ENCODE measurements at regions not wholly inside any gene's neighbourhood (a gene's known extent, or its start where the extent isn't known, plus 50 kb on each side); places are given as distances from the start of the nearest gene placed in this dataset.

- no peak for DNase-seq (ENCODE audit: low read depth in 4 of 4, low spot score in 1 of 4)
Measured at GRCh38 chr5:158135682-158136179, 276.8 kb upstream of the CLINT1 start.

DNA sequence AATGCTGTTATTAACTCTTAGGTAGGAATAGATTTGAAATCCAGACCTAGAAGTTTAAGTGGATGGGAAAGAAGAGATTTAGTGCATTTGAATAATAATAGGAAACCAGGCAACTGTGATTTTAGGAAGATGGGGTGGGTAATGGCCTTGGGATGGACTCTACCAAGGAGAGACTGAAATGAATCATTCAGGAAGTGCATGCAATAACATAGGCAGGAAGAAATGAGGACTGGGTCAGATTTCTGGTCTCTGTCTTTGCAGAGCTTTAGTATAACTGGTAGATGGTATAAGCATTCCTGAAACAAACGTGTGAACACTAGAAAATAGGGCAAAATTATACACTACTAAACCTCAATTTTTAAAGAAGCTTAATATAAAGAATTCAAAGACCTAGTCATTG is 274.4 kb upstream of the CLINT1 start:
- no peak for DNase-seq (ENCODE audit: low read depth in 4 of 4, low spot score in 1 of 4)

GRCh38 chr5:158127536-158127935 is 268.6 kb upstream of the CLINT1 start:
- DNase-seq (ENCODE audit: low read depth in 4 of 4, low spot score in 1 of 4) = no peak

- no peak for DNase-seq (ENCODE audit: low read depth in 4 of 4, low spot score in 1 of 4)
Measured at GRCh38 chr5:158126442-158127405, 267.8 kb upstream of the CLINT1 start.

- DNase-seq (ENCODE audit: low read depth in 4 of 4, low spot score in 1 of 4) = no peak
Measured at GRCh38 chr5:158124606-158125316, 265.8 kb upstream of the CLINT1 start.

DNA sequence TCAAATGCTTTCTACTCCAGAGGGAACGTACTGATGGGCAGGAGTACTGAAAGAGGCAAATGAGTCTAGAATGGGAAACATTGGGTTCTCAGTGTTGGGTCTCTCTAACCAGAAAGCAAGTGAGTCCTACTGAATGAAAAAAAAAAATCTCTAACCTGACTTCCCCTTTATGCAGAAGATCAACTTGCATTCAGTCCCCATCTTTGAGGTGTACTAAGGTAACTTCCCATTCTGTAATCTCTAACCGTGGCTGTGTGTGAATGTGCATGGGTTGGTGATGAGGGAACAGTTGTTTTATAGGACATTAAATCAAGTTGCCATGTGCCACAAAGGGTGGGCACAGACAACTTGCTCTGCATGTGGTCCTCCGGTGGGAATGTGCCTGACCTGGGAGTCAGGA is 264.6 kb upstream of the CLINT1 start:
- no peak for DNase-seq (ENCODE audit: low read depth in 4 of 4, low spot score in 1 of 4)

DNA sequence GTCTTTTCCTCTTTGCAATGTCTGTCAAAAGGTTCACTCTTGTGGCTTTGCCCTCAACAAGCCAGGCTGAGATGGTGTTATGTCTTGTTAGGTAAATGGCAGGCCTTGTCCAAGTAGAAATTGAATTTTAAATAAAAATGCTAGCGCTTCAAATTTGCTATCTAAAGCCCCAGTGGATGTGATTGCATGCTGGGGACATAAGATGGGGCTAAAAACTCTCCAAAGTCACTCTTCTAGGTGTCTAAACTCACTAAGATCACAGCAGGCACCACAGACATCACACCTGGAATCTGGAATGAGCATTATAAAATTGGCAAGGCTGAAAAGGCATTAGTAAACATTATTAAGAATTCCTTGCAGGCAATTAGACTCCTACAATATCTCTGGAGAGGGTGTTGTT is 262.7 kb upstream of the CLINT1 start:
- DNase-seq (ENCODE audit: low read depth in 4 of 4, low spot score in 1 of 4) = no peak

- DNase-seq (ENCODE audit: low read depth in 4 of 4, low spot score in 1 of 4) = no peak
Measured at GRCh38 chr5:158120760-158121159, 261.8 kb upstream of the CLINT1 start.

- no peak for DNase-seq (ENCODE audit: low read depth in 4 of 4, low spot score in 1 of 4)
Measured at GRCh38 chr5:158119961-158120723, 261.2 kb upstream of the CLINT1 start.

DNA sequence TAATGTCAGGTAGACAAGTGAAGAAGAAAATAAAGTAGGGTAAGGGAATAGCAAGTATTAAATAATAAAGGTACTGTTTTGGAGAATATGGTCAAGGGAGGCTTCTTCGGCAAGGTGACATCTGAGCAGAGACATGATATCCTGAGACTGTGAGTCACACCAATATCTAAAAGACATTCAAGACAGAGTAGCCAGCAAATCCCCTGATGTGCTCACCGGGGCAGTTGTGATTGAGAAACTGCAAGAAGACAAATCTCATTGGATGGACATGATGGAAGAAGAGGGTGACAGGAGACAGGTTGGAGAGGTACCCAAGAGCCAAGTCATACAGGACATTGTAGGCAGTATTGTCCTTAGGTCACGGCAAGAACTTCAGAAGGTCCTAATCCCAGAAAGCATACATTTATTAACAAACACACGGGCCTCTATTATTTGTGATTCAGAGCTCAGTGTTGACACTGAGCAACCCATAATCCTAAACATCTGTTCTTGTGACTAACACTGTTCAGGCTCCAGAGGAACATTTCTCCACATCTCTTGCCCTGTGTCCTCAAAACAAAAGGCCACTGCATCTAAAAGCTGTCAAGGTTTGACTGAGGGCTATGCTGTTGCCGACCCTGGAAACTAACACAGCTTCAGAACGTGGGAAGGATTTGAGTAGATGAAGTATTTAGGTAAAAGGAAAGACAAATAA is 258.7 kb upstream of the CLINT1 start:
- DNase-seq (ENCODE audit: low read depth in 4 of 4, low spot score in 1 of 4) = no peak

DNA sequence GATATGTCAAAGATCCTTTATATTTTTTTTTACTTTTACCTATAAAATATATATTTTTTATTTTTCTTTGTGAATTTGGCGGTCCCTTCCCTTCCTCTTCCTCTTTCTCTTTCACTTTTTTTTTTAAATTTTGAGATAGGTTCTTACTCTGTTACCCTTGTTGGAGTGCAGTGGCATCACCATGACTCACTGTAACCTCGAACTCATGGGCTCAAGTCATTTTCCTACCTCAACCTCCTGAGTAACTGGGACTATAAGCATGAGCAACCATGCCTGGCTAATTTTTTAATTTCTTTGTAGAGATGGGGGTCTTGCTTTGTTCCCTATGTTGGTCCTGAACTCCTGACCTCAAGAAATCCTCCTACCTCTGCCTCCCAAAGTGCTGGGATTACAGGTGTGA is 258.0 kb upstream of the CLINT1 start:
- DNase-seq (ENCODE audit: low read depth in 4 of 4, low spot score in 1 of 4) = no peak

GRCh38 chr5:158115468-158115867 is 256.5 kb upstream of the CLINT1 start:
- DNase-seq (ENCODE audit: low read depth in 4 of 4, low spot score in 1 of 4) = no peak

DNA sequence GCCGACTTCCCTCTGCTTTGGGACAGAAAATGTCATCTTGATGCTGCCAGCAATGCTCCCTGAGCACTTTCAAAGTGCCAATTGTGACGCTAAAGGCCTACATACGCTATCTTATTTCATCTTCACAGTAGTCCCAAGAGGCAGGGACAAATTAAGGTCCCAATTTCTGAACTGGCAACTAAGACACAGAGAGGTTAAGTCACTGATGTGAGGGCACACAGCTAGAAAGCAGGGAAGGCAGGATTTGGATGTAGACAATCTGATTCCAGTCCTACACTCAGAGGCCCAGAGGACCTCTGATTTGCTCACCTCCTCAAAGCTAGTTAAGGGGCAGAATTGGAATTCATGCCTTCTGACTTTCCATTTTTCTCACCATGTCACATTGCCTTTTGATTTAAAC is 249.2 kb upstream of the CLINT1 start:
- no peak for DNase-seq (ENCODE audit: low read depth in 4 of 4, low spot score in 1 of 4)

- DNase-seq (ENCODE audit: low read depth in 4 of 4, low spot score in 1 of 4) = no peak
Measured at GRCh38 chr5:158100373-158100888, 241.5 kb upstream of the CLINT1 start.

- no peak for DNase-seq (ENCODE audit: low read depth in 4 of 4, low spot score in 1 of 4)
Measured at GRCh38 chr5:158099571-158100105, 240.7 kb upstream of the CLINT1 start.

DNA sequence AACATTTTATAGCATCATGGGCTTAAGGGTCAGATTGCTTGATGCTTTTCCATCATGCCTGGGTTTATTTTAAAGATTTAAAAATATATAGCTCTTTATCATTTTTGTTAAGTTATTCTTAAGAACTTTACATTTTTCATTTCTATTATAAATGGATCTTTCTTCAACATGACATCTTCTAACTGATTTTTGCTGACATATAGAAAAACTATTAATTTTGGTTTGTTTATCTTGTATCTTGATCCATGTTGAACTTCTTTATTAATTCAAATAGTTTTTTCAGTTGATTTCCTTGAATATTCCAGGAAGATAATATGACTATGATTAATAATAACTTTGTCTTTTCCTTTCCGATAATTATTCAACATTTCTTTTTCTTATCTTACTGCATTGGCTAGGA is 237.9 kb upstream of the CLINT1 start:
- DNase-seq (ENCODE audit: low read depth in 4 of 4, low spot score in 1 of 4) = no peak

DNA sequence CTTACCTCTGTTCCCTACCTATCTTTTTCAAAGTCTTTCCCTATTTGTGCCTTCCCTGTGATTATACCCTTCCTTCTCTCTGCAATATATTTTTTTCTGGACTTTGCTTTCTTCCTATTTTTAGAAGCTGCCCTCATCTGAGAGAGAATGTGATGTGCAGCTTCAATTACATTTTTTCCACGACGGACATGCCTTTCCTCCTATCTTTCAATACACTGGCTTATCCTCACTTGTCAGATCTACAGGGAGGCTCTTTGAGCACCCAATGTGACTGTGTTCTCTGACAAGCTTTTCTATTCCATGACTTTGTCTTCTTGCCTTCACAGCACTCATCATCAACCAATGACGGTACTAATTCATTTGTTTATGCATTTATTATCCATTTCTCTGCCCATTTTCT is 227.9 kb upstream of the CLINT1 start:
- DNase-seq (ENCODE audit: low read depth in 4 of 4, low spot score in 1 of 4) = no peak

GRCh38 chr5:158084292-158084691 is 225.3 kb upstream of the CLINT1 start:
- no peak for DNase-seq (ENCODE audit: low read depth in 4 of 4, low spot score in 1 of 4)

DNA sequence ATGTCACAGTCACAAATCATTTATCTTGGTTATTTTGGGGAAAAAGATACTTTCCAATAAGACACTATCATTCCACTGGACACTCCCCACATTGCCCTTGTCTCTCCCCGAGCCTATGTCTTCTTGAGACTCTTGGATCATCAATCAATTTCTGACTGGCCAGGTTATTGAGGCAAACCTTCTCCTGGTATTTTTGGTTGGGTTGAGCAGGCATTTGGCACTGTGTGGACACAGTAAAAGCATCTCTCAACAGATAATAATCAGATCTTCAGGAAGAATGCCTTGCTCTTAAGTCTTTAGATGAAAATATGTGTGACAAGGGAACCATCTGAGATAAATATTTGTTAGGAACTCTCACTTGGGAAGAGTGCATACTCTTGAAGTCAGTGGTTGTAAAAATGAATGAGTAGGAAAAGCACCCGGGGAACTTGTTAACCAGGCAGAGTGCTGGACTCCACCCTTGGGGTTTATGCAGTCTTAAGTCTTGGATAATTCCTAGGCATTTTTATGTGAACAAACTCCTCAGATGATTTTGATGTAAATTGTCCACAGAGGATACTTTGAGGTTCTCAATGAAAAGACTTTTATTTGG is 223.8 kb upstream of the CLINT1 start:
- DNase-seq (ENCODE audit: low read depth in 4 of 4, low spot score in 1 of 4) = no peak

GRCh38 chr5:158080112-158080511 is 221.2 kb upstream of the CLINT1 start:
- DNase-seq (ENCODE audit: low read depth in 4 of 4, low spot score in 1 of 4) = no peak

Measured in stimulated activated CD4-positive, alpha-beta T cell treated with anti-CD3 and anti-CD28 coated beads, Interleukin-1b, Interleukin-23, amount 100 ng/mL, for 24 hours (primary cell).